GM19025 (cell line): ENCODE measurements at regions not wholly inside any gene's neighbourhood (a gene's known extent, or its start where the extent isn't known, plus 50 kb on each side); places are given as distances from the start of the nearest gene placed in this dataset.
"Not testable (repeated sequence)": the region's sequence is repeated elsewhere in the genome, so short reads cannot be mapped to it uniquely, and the experiment has no call there.

Source experiments
- ATAC-seq: cut with Tn5 transposase; IDR thresholded peaks from one replicate; pipeline ENCODE4 v1.9.1; 2021; ENCODE audit warnings: mild to moderate bottlenecking, low read depth, moderate library complexity; ENCODE audit not compliant: unreplicated experiment

- not testable (repeated sequence) for ATAC-seq
Observed at GRCh38 chr4:150015910-150016309, 62.3 kb upstream of the DCLK2 start.

DNA sequence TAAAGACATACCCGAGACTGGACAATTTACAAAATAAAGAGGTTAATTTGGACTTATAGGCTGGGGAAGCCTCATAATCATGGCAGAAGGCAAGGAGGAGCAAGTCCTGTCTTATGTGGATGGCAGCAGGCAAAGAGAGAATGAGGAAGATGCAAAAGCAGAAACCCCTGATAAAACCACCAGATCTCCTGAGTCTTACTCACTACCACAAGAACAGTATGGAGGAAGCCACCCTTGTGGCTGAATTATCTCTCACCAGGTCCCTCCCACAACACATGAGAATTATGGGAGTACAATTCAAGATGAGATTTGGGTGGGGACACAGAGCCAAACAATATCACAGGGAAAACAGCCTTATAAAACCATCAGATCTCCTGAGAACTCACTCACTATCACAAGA is 61.6 kb upstream of the DCLK2 start:
- not testable (repeated sequence) for ATAC-seq

- ATAC-seq: no peak
Observed at GRCh38 chr4:150018257-150018656, 60.0 kb upstream of the DCLK2 start.

DNA sequence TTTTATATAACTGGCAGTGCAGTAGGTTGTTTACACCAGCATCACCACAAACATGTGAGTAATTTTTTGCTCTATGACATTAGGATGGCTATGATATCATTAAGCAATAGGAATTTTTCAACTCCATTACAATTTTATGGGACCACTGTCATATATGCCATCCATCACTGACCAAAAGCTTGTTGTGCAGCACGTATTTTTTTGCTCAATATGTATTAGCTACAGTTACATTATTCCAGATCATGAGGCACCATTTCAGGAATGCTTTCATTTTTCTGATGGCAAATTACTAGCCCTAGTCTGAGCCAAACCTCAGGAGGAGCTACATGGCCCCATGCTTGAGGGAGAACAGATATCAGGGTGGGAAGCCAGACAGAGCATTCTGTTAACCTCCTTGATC is 56.8 kb upstream of the DCLK2 start:
- ATAC-seq: no peak

DNA sequence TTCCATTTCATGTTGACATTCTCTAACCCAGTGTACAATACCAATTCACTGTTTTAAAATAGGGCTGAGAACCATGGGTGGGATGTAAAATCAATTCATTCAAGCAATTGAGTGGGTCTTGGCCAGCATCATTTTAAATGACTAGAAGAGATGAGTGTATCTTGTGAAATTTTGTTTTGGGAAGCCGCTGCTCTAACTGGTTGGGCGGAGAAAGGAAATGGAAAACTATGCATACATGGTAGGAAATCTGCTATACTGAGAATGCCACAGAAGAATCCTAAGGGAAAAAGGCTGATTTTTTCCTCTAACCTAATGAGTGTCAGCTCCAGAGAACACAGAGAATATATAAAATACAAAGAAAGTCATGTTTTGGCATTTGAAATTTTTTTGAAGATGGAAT is 54.8 kb upstream of the DCLK2 start:
- no peak for ATAC-seq

DNA sequence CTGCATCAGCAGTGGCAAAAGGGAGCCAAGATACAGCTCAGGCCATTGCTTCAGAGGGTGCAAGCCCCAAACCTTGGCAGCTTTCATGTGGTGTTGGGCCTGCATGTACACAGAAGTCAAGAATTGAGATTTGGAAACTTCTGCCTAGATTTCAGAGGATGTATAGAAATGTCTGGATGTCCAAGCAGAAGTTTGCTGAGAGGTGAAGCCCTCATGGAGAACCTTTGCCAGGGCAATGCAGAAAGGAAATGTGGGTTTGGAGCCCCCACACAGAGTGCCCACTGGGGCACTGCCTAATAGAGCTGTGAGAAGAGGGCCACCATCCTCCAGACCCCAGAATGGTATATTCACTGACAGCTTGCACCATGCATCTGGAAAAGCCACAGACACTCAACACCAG is 51.3 kb upstream of the DCLK2 start:
- ATAC-seq: not testable (repeated sequence)
